PFSK-1 (cell line): ENCODE measurements at regions not wholly inside any gene's neighbourhood (a gene's known extent, or its start where the extent isn't known, plus 50 kb on each side); places are given as distances from the start of the nearest gene placed in this dataset.

Experiments used
- FOXP2 ChIP-seq: optimal IDR thresholded peaks from 2 replicates; pipeline ENCODE3; 2011; ENCODE audit warnings: borderline replicate concordance, control low read depth, inconsistent platforms; ENCODE audit not compliant: insufficient read depth; ENCODE audit errors: extremely low read length, extremely low read depth
- POLR2AphosphoS5 ChIP-seq: IDR thresholded peaks from 2 replicates; pipeline ENCODE4 v1.6.1; 2012; ENCODE audit warnings: low read depth, mild to moderate bottlenecking, control low read depth, low read length, moderate library complexity
- SIN3A ChIP-seq: IDR thresholded peaks from 2 replicates; pipeline ENCODE4 v1.6.1; 2012; ENCODE audit warnings: mild to moderate bottlenecking, low read length, moderate library complexity, borderline replicate concordance; ENCODE audit not compliant: insufficient read depth
- TAF1 ChIP-seq: IDR thresholded peaks from 2 replicates; pipeline ENCODE4 v1.6.1; 2012; ENCODE audit warnings: low read length, control low read depth, borderline replicate concordance; ENCODE audit not compliant: insufficient read depth
- TF ChIP-seq, protein P1 (sequence below), 2 experiments: IDR thresholded peaks; 2 replicates each; pipeline versions ENCODE4 v1.6.1 to v1.8.0; 2011 to 2012; ENCODE audit warnings: low read depth in 2 of 2, low read length in 2 of 2, control low read depth in 1 of 2, inconsistent platforms in 1 of 2, mild to moderate bottlenecking in 1 of 2, moderate library complexity in 1 of 2; ENCODE audit not compliant: insufficient read depth in 1 of 2

- TF ChIP-seq FOXP2 (no peak), SIN3A (no peak), TAF1 (no peak), POLR2AphosphoS5 (no peak)
- TF ChIP-seq, protein P1, sequence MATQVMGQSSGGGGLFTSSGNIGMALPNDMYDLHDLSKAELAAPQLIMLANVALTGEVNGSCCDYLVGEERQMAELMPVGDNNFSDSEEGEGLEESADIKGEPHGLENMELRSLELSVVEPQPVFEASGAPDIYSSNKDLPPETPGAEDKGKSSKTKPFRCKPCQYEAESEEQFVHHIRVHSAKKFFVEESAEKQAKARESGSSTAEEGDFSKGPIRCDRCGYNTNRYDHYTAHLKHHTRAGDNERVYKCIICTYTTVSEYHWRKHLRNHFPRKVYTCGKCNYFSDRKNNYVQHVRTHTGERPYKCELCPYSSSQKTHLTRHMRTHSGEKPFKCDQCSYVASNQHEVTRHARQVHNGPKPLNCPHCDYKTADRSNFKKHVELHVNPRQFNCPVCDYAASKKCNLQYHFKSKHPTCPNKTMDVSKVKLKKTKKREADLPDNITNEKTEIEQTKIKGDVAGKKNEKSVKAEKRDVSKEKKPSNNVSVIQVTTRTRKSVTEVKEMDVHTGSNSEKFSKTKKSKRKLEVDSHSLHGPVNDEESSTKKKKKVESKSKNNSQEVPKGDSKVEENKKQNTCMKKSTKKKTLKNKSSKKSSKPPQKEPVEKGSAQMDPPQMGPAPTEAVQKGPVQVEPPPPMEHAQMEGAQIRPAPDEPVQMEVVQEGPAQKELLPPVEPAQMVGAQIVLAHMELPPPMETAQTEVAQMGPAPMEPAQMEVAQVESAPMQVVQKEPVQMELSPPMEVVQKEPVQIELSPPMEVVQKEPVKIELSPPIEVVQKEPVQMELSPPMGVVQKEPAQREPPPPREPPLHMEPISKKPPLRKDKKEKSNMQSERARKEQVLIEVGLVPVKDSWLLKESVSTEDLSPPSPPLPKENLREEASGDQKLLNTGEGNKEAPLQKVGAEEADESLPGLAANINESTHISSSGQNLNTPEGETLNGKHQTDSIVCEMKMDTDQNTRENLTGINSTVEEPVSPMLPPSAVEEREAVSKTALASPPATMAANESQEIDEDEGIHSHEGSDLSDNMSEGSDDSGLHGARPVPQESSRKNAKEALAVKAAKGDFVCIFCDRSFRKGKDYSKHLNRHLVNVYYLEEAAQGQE (IDR thresholded peaks at IDR 0.05; ENCODE audit: insufficient read depth in 1 of 2, low read depth in 2 of 2, low read length in 2 of 2) = no peak
Observed at GRCh38 chr12:58396239-58396638, 454.9 kb downstream of the ATP23 start.

GRCh38 chr12:58405363-58405762 is 464.0 kb downstream of the ATP23 start:
- TF ChIP-seq POLR2AphosphoS5 (no peak), FOXP2 (no peak), TAF1 (no peak), SIN3A (no peak)
- TF ChIP-seq, protein P1 (IDR thresholded peaks at IDR 0.05; ENCODE audit: insufficient read depth in 1 of 2, low read depth in 2 of 2, low read length in 2 of 2) = no peak

- TF ChIP-seq FOXP2 (no peak), TAF1 (no peak), POLR2AphosphoS5 (no peak), SIN3A (no peak)
- TF ChIP-seq, protein P1 (IDR thresholded peaks at IDR 0.05; ENCODE audit: insufficient read depth in 1 of 2, low read depth in 2 of 2, low read length in 2 of 2) = no peak
Observed at GRCh38 chr12:58408516-58408915, 467.1 kb downstream of the ATP23 start.

DNA sequence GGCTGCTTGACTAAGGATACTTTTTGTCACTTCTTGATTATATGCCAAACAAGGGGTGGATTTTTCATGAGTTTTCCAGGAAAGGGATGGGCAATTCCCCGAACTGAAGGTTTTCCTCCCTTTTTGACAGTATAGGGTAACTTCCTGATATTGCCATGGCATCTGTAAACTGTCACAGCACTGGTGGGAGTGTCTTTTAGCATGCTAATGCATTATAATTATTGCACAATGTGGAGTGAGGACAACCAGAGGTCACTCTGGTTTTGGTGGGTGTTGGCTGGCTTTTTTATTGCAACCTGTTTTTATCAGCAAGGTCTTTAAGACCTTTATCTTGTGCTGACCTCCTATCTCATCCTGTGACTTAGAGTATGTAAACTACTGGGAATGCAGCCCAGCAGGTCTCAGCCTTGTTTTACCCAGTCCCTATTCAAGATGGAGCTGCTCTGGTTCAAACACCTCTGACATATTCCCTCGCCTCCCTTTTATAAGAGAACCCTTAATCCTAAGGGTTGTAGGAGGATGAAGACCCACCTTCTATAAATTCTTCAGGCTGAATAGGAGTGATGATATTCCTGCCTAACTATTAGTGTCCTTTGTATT is 471.2 kb downstream of the ATP23 start:
- TF ChIP-seq TAF1 (no peak), SIN3A (no peak), POLR2AphosphoS5 (no peak), FOXP2 (no peak)
- TF ChIP-seq, protein P1 (IDR thresholded peaks at IDR 0.05; ENCODE audit: insufficient read depth in 1 of 2, low read depth in 2 of 2, low read length in 2 of 2) = no peak
